HepG2 (cell line): ENCODE measurements at regions not wholly inside any gene's neighbourhood (a gene's known extent, or its start where the extent isn't known, plus 50 kb on each side); places are given as distances from the start of the nearest gene placed in this dataset.

ENCODE experiments used
- ATAC-seq: fragments of 200-7000 bp; cut with Tn5 transposase; 3 replicates; pipeline ENCODE4 v1.9.1; 2020; ENCODE audit warnings: mild to moderate bottlenecking, moderate library complexity
- BruUV-seq: library from RNA; stranded (reverse); fragments of 400-500 nt; replicated peaks from 2 replicates; lab custom pipeline; 2021; lab: Mats Ljungman, UMichigan
- CTCF ChIA-PET: fragments of 300-600 bp; formaldehyde crosslinking; extraction: SDS; loops from one replicate; lab custom pipeline; 2021; ENCODE audit warnings: low total read pairs, inconsistent platforms, low intra/inter-chr PET ratio; lab: Yijun Ruan, JAX
- POLR2A ChIA-PET: fragments of 350-600 bp; sonication (Branson Sonifier 250); formaldehyde crosslinking; loops from one replicate; lab custom pipeline; 2020; ENCODE audit warnings: antibody characterized with exemption, inconsistent platforms; lab: Yijun Ruan, JAX
- DNase-seq: peaks from one replicate; pipeline ENCODE4 v3.0.0-alpha.2; 2015; ENCODE audit warnings: low spot score
- FAIRE-seq: peaks from 3 replicates; lab custom pipeline; 2011; peaks lifted over from hg19 to GRCh38; lab: Jason Lieb, UNC
- H2AFZ ChIP-seq: one replicate; pipeline ENCODE4 v1.6.1; 2011; ENCODE audit warnings: low read length, inconsistent platforms
- H3K27ac ChIP-seq: fragments of 300-600 bp; 3 replicates; pipeline ENCODE4 v1.8.0; 2011; ENCODE audit warnings: mixed run types, mild to moderate bottlenecking, mixed read lengths, low read length, inconsistent platforms; ENCODE audit not compliant: insufficient read depth; ENCODE audit errors: extremely low read length
- H3K27me3 ChIP-seq, 2 experiments: fragments of 200-600 bp in 1 of 2; 2 replicates in 1 of 2; 3 replicates in 1 of 2; pipeline versions ENCODE4 v1.6.0 to v1.8.0; 2011; ENCODE audit warnings: low read length in 2 of 2, mild to moderate bottlenecking in 2 of 2, moderate library complexity in 2 of 2, inconsistent platforms in 1 of 2; ENCODE audit not compliant: insufficient read depth in 2 of 2, control insufficient read depth in 1 of 2
- H3K36me3 ChIP-seq, 2 experiments: fragments of 200-600 bp in 1 of 2; replicated peaks in 1 of 2; 2 replicates in 1 of 2; 3 replicates in 1 of 2; pipeline versions ENCODE4 v1.5.1 to v1.8.0; 2011; ENCODE audit warnings: low read length in 2 of 2, inconsistent platforms in 1 of 2; ENCODE audit not compliant: insufficient read depth in 2 of 2, control insufficient read depth in 1 of 2
- H3K4me1 ChIP-seq: 2 replicates; pipeline ENCODE4 v1.5.1; 2012; ENCODE audit warnings: low read length, inconsistent platforms; ENCODE audit not compliant: insufficient read depth
- H3K4me2 ChIP-seq: 2 replicates; pipeline ENCODE4 v1.6.0; 2011; ENCODE audit warnings: low read depth, low read length, inconsistent platforms
- H3K4me3 ChIP-seq, 3 experiments: fragments of 200-600 bp in 1 of 3; sonication (generic), shearing (Covaris generic) in 1 of 3; replicated peaks in 1 of 3; 2 replicates each; pipeline ENCODE4 v1.5.1; 2011 to 2016; ENCODE audit warnings: low read length in 3 of 3, inconsistent platforms in 2 of 3, low read depth in 2 of 3, mild to moderate bottlenecking in 2 of 3, control low read depth in 1 of 3, mixed read lengths in 1 of 3; ENCODE audit not compliant: insufficient read depth in 1 of 3
- H3K79me2 ChIP-seq: one replicate; pipeline ENCODE4 v1.6.1; 2011; ENCODE audit warnings: low read length, inconsistent platforms; ENCODE audit not compliant: insufficient read depth
- H3K9ac ChIP-seq: 2 replicates; pipeline ENCODE4 v1.6.0; 2011; ENCODE audit warnings: mild to moderate bottlenecking, low read depth, low read length, inconsistent platforms; ENCODE audit not compliant: insufficient read depth
- H3K9me3 ChIP-seq: 2 replicates; pipeline ENCODE4 v1.5.1; 2012; ENCODE audit warnings: mild to moderate bottlenecking, low read length
- H4K20me1 ChIP-seq: 2 replicates; pipeline ENCODE4 v1.6.0; 2011; ENCODE audit warnings: inconsistent platforms, mild to moderate bottlenecking, low read length, moderate library complexity; ENCODE audit not compliant: insufficient read depth
- JDP2 ChIP-seq: sonication (generic); formaldehyde crosslinking; IDR thresholded peaks from 2 replicates; pipeline ENCODE4 v1.8.1; 2022; ENCODE audit warnings: missing genetic modification reagents, borderline replicate concordance
- NCOA1 ChIP-seq: sonication (generic); formaldehyde crosslinking; IDR thresholded peaks from 2 replicates; pipeline ENCODE4 v1.9.0; 2021; ENCODE audit warnings: missing genetic modification reagents
- NFE2L1 ChIP-seq: sonication (generic); formaldehyde crosslinking; IDR thresholded peaks from 2 replicates; pipeline ENCODE4 v1.4.0; 2020; ENCODE audit warnings: missing genetic modification reagents, mild to moderate bottlenecking, borderline replicate concordance
- RCOR2 ChIP-seq: IDR thresholded peaks from 2 replicates; pipeline ENCODE4 v1.6.1; 2016; ENCODE audit warnings: missing biosample characterization, missing genetic modification reagents
- SPEN ChIP-seq: sonication (generic); formaldehyde crosslinking; IDR thresholded peaks from 2 replicates; pipeline ENCODE4 v1.5.1; 2020; ENCODE audit warnings: low read depth, mild to moderate bottlenecking, missing genetic modification reagents
- ZBTB7A ChIP-seq: sonication (generic); formaldehyde crosslinking; IDR thresholded peaks from 2 replicates; pipeline ENCODE4 v1.8.0; 2022; ENCODE audit warnings: mild to moderate bottlenecking, missing genetic modification reagents
- ZFP1 ChIP-seq: IDR thresholded peaks from 2 replicates; pipeline ENCODE4 v1.6.1; 2016
- ZMYM2 ChIP-seq: sonication (generic); formaldehyde crosslinking; IDR thresholded peaks from 2 replicates; pipeline ENCODE4 v1.8.0; 2022; ENCODE audit warnings: mild to moderate bottlenecking, missing genetic modification reagents
- ZNF138 ChIP-seq: sonication (generic); formaldehyde crosslinking; IDR thresholded peaks from 2 replicates; pipeline ENCODE4 v1.5.0; 2020; ENCODE audit warnings: mild to moderate bottlenecking, low read depth, missing genetic modification reagents
- ZNF335 ChIP-seq: sonication (generic); formaldehyde crosslinking; IDR thresholded peaks from 2 replicates; pipeline ENCODE4 v1.4.0; 2020; ENCODE audit warnings: missing genetic modification reagents
- WGBS: methylation state at CpG from one replicate; pipeline ENCODE4 v1.1.6; 2017; ENCODE audit warnings: low lambda C conversion rate; 5-methylcytosine and 5-hydroxymethylcytosine counted together
- in situ Hi-C: cut with HindIII; loops from 2 replicates; pipeline ENCODE4 v1.10.0; 2017; ENCODE audit warnings: low pct_unique_long_range_greater_than_20kb; ENCODE audit not compliant: extremely low pct_ligation_motif_present
- intact Hi-C: fragments of 100-400 bp; cut with micrococcal nuclease; formaldehyde crosslinking; loops from one replicate; pipeline ENCODE4 v1.10.0; 2022; ENCODE audit not compliant: unreplicated experiment

DNA sequence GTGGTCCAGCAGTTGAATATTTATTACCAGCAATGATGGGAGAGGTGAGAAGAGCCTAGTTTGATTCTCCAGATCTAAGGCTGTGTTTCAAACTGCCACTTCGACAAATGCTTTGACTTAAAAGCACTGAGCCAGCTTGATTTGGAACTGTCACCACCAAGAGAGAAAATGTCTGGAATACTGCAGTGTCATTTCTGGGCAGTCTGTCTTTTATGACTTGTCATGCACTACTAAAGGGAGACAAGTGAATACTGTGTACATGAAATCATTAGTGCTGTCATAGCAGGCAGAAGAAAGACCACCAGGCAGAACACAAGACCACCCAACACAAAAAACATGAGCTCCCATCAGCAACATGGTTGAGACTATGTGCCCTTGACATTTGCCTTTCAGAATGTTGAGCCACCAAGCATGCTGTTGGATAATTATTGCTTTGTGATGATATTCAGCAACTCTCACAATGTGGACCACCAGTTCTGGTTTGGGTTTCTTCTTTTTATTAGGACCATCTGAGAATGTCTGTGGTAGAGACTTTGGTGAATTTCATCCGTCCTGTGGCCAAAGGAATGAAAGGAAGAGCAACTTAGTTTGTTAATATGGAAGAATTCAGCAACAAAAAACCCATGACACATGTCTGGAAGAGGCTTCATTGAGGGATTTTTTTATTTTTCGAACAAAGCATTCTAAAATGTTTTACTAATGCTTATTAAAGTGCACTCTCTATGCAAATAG lies 125.8 kb downstream of the NTMT2 start:
- Histone ChIP-seq H3K79me2 (no peaks in the 10 kb centered on the region), H3K27ac (no peak overlapping the region), H2AFZ (no peak overlapping the region), H3K27me3 (no peaks in the 10 kb centered on the region), H3K36me3 (no peaks in the 10 kb centered on the region), H3K4me1 (no peaks in the 10 kb centered on the region), H3K4me2 (no peak overlapping the region), H3K9ac (no peak overlapping the region), H4K20me1 (no peaks in the 10 kb centered on the region), H3K4me3 (no peak overlapping the region), H3K9me3 (no peaks in the 10 kb centered on the region)
- BruUV-seq: no TSS peak
- no peak for DNase-seq
- under 1% methylated on average over 3 of the region's 3 CpGs for WGBS
- intact Hi-C loops (no loop called here), in situ Hi-C loops (no loop called here)
- TF ChIP-seq SPEN (CRISPR knock-in tag) (no peak), JDP2 (no peak), NFE2L1 (CRISPR knock-in tag) (no peak), RCOR2 (no peak), NCOA1 (CRISPR knock-in tag) (no peak), ZMYM2 (CRISPR knock-in tag) (no peak)
- POLR2A ChIA-PET: no interaction called here
- no peak for FAIRE-seq
- no peak for ATAC-seq
- CTCF ChIA-PET: no interaction called here

DNA sequence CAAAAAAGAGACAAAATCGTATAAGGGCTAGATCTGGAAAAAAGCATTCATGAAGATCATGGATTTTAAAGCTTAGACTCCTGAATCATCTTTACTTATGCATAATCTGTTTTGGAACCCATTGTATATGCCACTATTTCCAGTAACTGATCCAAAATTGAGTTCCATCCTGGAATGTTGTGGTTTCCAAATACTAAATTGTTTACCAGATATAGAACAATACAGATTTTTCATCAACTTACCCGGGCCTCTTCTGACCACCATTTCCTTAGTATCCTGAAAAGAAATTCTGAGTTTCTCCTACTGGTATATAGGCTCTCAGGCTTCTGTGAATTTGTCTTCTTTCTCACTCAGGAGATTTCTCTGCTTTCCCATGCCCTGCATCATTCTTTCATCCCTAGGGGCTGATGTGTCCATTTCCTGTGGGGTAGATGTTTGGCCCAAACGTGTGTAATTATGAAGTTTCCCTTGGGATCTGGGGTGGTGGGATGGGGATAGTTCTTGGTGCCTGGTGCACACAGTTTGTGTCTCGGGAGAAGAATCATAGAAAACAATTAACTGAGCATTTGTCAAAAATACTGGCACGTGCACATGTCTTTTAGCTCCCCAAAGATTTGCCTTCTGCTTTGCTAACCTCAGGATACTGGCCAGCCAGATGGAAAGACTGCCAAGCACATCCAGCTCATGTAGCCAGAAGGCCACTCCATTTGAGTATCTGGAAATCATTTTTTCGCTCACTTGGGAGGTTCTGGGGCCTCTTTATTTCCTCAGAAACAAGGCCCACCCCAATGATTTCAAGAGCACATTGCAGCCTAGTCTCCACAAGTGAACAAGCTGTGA lies 127.8 kb downstream of the NTMT2 start:
- POLR2A ChIA-PET: no interaction called here
- Histone ChIP-seq H3K4me1 (no peaks in the 10 kb centered on the region), H3K36me3 (no peaks in the 10 kb centered on the region), H3K79me2 (no peaks in the 10 kb centered on the region), H3K9ac (no peak overlapping the region), H3K4me3 (no peak overlapping the region), H3K4me2 (no peak overlapping the region), H3K9me3 (no peaks in the 10 kb centered on the region)
- no peak for ATAC-seq
- in situ Hi-C loops (no loop called here), intact Hi-C loops (no loop called here)
- TF ChIP-seq ZFP1 (no peak), ZNF335 (CRISPR knock-in tag) (no peak), ZBTB7A (CRISPR knock-in tag) (no peak), ZNF138 (CRISPR knock-in tag) (no peak)
- TF ChIP-seq, all 625 proteins: peak for 0
- no peak for FAIRE-seq
- Histone ChIP-seq H4K20me1 (no peaks in the 10 kb centered on the region), H3K27ac (no peak overlapping the region), H2AFZ (no peak overlapping the region), H3K27me3 (no peaks in the 10 kb centered on the region)
- CTCF ChIA-PET: no interaction called here
- no TSS peak for BruUV-seq
- no peak for DNase-seq
- 0% methylated on average over 6 of the region's 6 CpGs for WGBS
